LNCAP (cell line): ENCODE measurements at regions not wholly inside any gene's neighbourhood (a gene's known extent, or its start where the extent isn't known, plus 50 kb on each side); places are given as distances from the start of the nearest gene placed in this dataset.

Experiments used
- CTCF ChIP-seq: fragments of 450-650 bp; IDR thresholded peaks from 2 replicates; pipeline ENCODE4 v1.5.1; 2017; ENCODE audit warnings: mild to moderate bottlenecking

GRCh38 chr3:18987862-18988447, 160.4 kb upstream of the KCNH8 start:
- no peak for TF ChIP-seq CTCF

- TF ChIP-seq CTCF, result no peak
These were observed 161.2 kb upstream of the KCNH8 start for GRCh38 chr3:18987070-18987469.

- TF ChIP-seq CTCF, result no peak
These were observed 165.4 kb upstream of the KCNH8 start for GRCh38 chr3:18982920-18983319.

GRCh38 chr3:18968120-18968519, 180.2 kb upstream of the KCNH8 start:
- no peak for TF ChIP-seq CTCF

DNA sequence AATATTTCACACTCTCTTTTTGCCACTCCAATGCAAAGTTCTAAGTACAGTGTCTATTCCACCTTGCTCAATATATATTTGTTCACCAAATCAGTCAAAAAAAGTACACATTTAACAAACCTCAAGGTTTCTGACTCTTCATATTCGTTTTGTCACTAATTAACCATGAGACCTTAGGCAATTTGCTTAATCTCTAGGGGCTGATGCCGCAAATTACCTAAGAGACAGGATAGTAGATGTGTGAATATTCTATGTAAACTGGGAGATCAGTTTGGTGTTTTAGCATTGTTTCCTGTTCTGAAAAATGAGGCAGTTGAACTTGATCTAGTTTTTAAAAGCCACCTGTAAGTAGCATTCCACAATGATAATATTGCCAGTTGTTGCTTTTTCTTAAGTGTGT, 182.5 kb upstream of the KCNH8 start:
- TF ChIP-seq CTCF, result no peak

GRCh38 chr3:18964640-18965039, 183.7 kb upstream of the KCNH8 start:
- TF ChIP-seq CTCF, result no peak

GRCh38 chr3:18951333-18951732, 197.0 kb upstream of the KCNH8 start:
- TF ChIP-seq CTCF, result no peak

- TF ChIP-seq CTCF, result no peak
These were observed 201.8 kb upstream of the KCNH8 start for GRCh38 chr3:18946524-18946923.
